ENCODE measurements at regions not wholly inside any gene's neighbourhood (a gene's known extent, or its start where the extent isn't known, plus 50 kb on each side); places are given as distances from the start of the nearest gene placed in this dataset.

DNA sequence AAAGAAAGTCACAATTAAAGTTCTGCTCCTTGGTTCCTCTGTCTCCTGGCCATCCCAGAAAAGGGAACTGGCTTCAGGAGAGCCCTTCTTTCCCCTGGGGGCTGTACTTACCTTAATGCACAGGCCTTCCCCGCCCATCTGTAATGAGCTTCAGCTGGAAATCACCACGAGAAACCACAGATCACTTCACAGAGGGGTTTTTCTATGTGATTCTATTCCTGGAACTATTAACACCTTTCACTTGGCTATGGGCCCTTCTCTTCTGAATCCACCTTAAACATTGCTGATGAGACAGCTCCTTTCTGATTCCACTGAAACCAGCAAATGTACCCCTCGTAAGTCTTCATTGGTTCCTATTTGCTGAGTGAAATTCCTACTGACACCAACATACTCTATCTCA lies 80.7 kb downstream of the FOXF2 start:
- TF ChIP-seq, protein P1, sequence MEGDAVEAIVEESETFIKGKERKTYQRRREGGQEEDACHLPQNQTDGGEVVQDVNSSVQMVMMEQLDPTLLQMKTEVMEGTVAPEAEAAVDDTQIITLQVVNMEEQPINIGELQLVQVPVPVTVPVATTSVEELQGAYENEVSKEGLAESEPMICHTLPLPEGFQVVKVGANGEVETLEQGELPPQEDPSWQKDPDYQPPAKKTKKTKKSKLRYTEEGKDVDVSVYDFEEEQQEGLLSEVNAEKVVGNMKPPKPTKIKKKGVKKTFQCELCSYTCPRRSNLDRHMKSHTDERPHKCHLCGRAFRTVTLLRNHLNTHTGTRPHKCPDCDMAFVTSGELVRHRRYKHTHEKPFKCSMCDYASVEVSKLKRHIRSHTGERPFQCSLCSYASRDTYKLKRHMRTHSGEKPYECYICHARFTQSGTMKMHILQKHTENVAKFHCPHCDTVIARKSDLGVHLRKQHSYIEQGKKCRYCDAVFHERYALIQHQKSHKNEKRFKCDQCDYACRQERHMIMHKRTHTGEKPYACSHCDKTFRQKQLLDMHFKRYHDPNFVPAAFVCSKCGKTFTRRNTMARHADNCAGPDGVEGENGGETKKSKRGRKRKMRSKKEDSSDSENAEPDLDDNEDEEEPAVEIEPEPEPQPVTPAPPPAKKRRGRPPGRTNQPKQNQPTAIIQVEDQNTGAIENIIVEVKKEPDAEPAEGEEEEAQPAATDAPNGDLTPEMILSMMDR (IDR thresholded peaks at IDR 0.05) = no peak
- TF ChIP-seq POLR2AphosphoS5 (IDR thresholded peaks at IDR 0.05) (no peak), POLR2A (IDR thresholded peaks at IDR 0.05; ENCODE audit: low read depth) (no peak)
